ENCODE measurements at regions not wholly inside any gene's neighbourhood (a gene's known extent, or its start where the extent isn't known, plus 50 kb on each side); places are given as distances from the start of the nearest gene placed in this dataset.

DNA sequence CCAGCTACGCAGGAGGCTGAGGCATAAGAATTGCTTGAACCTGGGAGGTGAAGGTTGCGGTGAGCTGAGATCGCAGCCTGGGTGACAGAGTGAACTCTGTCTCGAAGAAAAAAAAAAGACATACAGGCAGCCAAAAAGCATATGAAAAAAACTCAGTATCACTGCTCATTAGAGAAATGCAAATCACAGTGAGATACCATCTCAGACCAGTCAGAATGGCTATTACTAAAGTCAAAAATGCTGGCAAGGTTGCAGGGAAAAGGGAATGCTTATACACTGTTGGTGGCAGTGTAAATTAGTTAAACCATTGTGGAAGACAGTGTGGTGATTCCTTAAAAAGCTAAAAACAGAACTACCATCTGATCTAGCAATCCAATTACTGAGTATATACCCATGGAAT lies 123.1 kb downstream of the CHIC2 start:
- TF ChIP-seq, protein P1, sequence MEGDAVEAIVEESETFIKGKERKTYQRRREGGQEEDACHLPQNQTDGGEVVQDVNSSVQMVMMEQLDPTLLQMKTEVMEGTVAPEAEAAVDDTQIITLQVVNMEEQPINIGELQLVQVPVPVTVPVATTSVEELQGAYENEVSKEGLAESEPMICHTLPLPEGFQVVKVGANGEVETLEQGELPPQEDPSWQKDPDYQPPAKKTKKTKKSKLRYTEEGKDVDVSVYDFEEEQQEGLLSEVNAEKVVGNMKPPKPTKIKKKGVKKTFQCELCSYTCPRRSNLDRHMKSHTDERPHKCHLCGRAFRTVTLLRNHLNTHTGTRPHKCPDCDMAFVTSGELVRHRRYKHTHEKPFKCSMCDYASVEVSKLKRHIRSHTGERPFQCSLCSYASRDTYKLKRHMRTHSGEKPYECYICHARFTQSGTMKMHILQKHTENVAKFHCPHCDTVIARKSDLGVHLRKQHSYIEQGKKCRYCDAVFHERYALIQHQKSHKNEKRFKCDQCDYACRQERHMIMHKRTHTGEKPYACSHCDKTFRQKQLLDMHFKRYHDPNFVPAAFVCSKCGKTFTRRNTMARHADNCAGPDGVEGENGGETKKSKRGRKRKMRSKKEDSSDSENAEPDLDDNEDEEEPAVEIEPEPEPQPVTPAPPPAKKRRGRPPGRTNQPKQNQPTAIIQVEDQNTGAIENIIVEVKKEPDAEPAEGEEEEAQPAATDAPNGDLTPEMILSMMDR (IDR thresholded peaks at IDR 0.05; ENCODE audit: low read length): no peak
- no peak for TF ChIP-seq EZH2 (optimal IDR thresholded peaks at IDR 0.05; ENCODE audit: low read depth, low read length)
